ENCODE measurements at regions not wholly inside any gene's neighbourhood (a gene's known extent, or its start where the extent isn't known, plus 50 kb on each side); places are given as distances from the start of the nearest gene placed in this dataset.

- no peak overlapping the region for H3K27ac Mint-ChIP-seq
- peaks cover 2% of the 10 kb centered on the region for H3K27me3 Mint-ChIP-seq (ENCODE audit: insufficient read depth, low read depth, poor library complexity)
- H3K4me3 Mint-ChIP-seq, result no peak overlapping the region
- Histone ChIP-seq H3K27me3 (ENCODE audit: insufficient read depth) (no peaks in the 10 kb centered on the region), H3F3A (replicated peaks; ENCODE audit: low read depth) (no peaks in the 10 kb centered on the region), H2AFZ (no peak overlapping the region), H3K4me2 (no peak overlapping the region), H3K4me3 (no peak overlapping the region), H3K79me2 (replicated peaks; ENCODE audit: insufficient read depth) (no peaks in the 10 kb centered on the region), H3K4me1 (ENCODE audit: insufficient read depth) (0 out of 2 replicates have a peak, but pooled peaks cover 5% of the 10 kb centered on the region), H4K20me1 (replicated peaks; ENCODE audit: insufficient read depth) (no peaks in the 10 kb centered on the region), H3K9me2 (ENCODE audit: insufficient read depth) (no peaks in the 10 kb centered on the region; the same call in 1 of the 2 replicates), H3K27ac (ENCODE audit: low read depth) (no peak overlapping the region), H3K36me3 (ENCODE audit: insufficient read depth) (no peaks in the 10 kb centered on the region)
- no peaks in the 10 kb centered on the region for H3K9me3 Mint-ChIP-seq
- DNase-seq (ENCODE audit: low spot score) (no peak), ATAC-seq (no peak)
- TF ChIP-seq CTCF (conservative IDR thresholded peaks at IDR 0.05; ENCODE audit: low read depth in 2 of 2) (no peak), ZNF114 (CRISPR knock-in tag; IDR thresholded peaks at IDR 0.05) (no peak), NANOG (IDR thresholded peaks at IDR 0.05; ENCODE audit: borderline replicate concordance) (no peak), ZNF462 (CRISPR knock-in tag; IDR thresholded peaks at IDR 0.05) (no peak), CREB1 (CRISPR knock-in tag; IDR thresholded peaks at IDR 0.05; ENCODE audit: low read depth) (no peak), STAT1 (IDR thresholded peaks at IDR 0.05; ENCODE audit: unreplicated experiment) (no peak), EZH2 (IDR thresholded peaks at IDR 0.05; ENCODE audit: low read depth, unreplicated experiment) (no peak), ETS1 (IDR thresholded peaks at IDR 0.05) (no peak), EZH2phosphoT487 (IDR thresholded peaks at IDR 0.05; ENCODE audit: unreplicated experiment) (no peak), ZNF331 (CRISPR knock-in tag; IDR thresholded peaks at IDR 0.05; ENCODE audit: low read depth) (no peak), REST (IDR thresholded peaks at IDR 0.05; ENCODE audit: unreplicated experiment) (no peak), POLR2AphosphoS5 (IDR thresholded peaks at IDR 0.05; ENCODE audit: low read depth) (no peak)
- H3K36me3 Mint-ChIP-seq (ENCODE audit: low read depth), result no peaks in the 10 kb centered on the region
- H3K4me1 Mint-ChIP-seq, result peaks cover 9% of the 10 kb centered on the region
Observed at GRCh38 chr4:120545391-120545790, 377.1 kb downstream of the PRDM5 start.
